ENCODE measurements at regions not wholly inside any gene's neighbourhood (a gene's known extent, or its start where the extent isn't known, plus 50 kb on each side); places are given as distances from the start of the nearest gene placed in this dataset.
"Not testable (repeated sequence)": the region's sequence is repeated elsewhere in the genome, so short reads cannot be mapped to it uniquely, and the experiment has no call there.

- no peaks in the 10 kb centered on the region for H3K9me3 Mint-ChIP-seq (ENCODE audit: low read depth)
- no peak for DNase-seq (ENCODE audit: low spot score, unreplicated experiment)
These were observed 315.0 kb downstream of the PTPRU start for GRCh38 chr1:29551123-29551936.

GRCh38 chr1:29550119-29550841, 314.0 kb downstream of the PTPRU start:
- no peak overlapping the region for H3K4me3 Mint-ChIP-seq (ENCODE audit: low read depth)
- no peaks in the 10 kb centered on the region for H3K9me3 Mint-ChIP-seq (ENCODE audit: low read depth)
- no peaks in the 10 kb centered on the region for H3K36me3 Mint-ChIP-seq (ENCODE audit: insufficient read depth)
- H3K27ac Mint-ChIP-seq: no peak overlapping the region
- H3K4me1 Mint-ChIP-seq (ENCODE audit: low read depth): peaks cover 3% of the 10 kb centered on the region
- H3K27me3 Mint-ChIP-seq: peaks cover 3% of the 10 kb centered on the region
- no peak for TF ChIP-seq CTCF (IDR thresholded peaks at IDR 0.05; ENCODE audit: unreplicated experiment)
- DNase-seq (ENCODE audit: low spot score, unreplicated experiment): no peak

More at GRCh38 chr1:29551123-29551936, 315.0 kb downstream of the PTPRU start:
- no peak overlapping the region for H3K27ac Mint-ChIP-seq
- no peak overlapping the region for H3K4me3 Mint-ChIP-seq (ENCODE audit: low read depth)
- TF ChIP-seq CTCF (IDR thresholded peaks at IDR 0.05; ENCODE audit: unreplicated experiment): no peak
- H3K27me3 Mint-ChIP-seq: peaks cover 3% of the 10 kb centered on the region
- peaks cover 3% of the 10 kb centered on the region for H3K4me1 Mint-ChIP-seq (ENCODE audit: low read depth)
- H3K36me3 Mint-ChIP-seq (ENCODE audit: insufficient read depth): no peaks in the 10 kb centered on the region

GRCh38 chr1:29549728-29550118, 313.4 kb downstream of the PTPRU start:
- not testable (repeated sequence) for H3K4me3 Mint-ChIP-seq (ENCODE audit: low read depth); H3K27me3 Mint-ChIP-seq; H3K4me1 Mint-ChIP-seq (ENCODE audit: low read depth); H3K9me3 Mint-ChIP-seq (ENCODE audit: low read depth); H3K36me3 Mint-ChIP-seq (ENCODE audit: insufficient read depth); DNase-seq (ENCODE audit: low spot score, unreplicated experiment)
- H3K27ac Mint-ChIP-seq: peak overlapping the region; percentile 45

GRCh38 chr1:29549001-29549400, 312.7 kb downstream of the PTPRU start:
- H3K4me1 Mint-ChIP-seq (ENCODE audit: low read depth): peaks cover 3% of the 10 kb centered on the region

GRCh38 chr1:29548091-29548490, 311.8 kb downstream of the PTPRU start:
- Mint-ChIP-seq H3K4me3 (ENCODE audit: low read depth) (no peak overlapping the region), H3K9me3 (ENCODE audit: low read depth) (no peaks in the 10 kb centered on the region), H3K27me3 (peaks cover 3% of the 10 kb centered on the region), H3K36me3 (ENCODE audit: insufficient read depth) (no peaks in the 10 kb centered on the region), H3K4me1 (ENCODE audit: low read depth) (peaks cover 3% of the 10 kb centered on the region), H3K27ac (no peak overlapping the region)
- no peak for TF ChIP-seq CTCF (IDR thresholded peaks at IDR 0.05; ENCODE audit: unreplicated experiment)
- DNase-seq (ENCODE audit: low spot score, unreplicated experiment): no peak

More at GRCh38 chr1:29549001-29549400, 312.7 kb downstream of the PTPRU start:
- H3K9me3 Mint-ChIP-seq (ENCODE audit: low read depth): no peaks in the 10 kb centered on the region
- no peaks in the 10 kb centered on the region for H3K36me3 Mint-ChIP-seq (ENCODE audit: insufficient read depth)
- TF ChIP-seq CTCF (IDR thresholded peaks at IDR 0.05; ENCODE audit: unreplicated experiment): no peak
- no peak overlapping the region for H3K4me3 Mint-ChIP-seq (ENCODE audit: low read depth)
- H3K27ac Mint-ChIP-seq: no peak overlapping the region
- peaks cover 3% of the 10 kb centered on the region for H3K27me3 Mint-ChIP-seq
- DNase-seq (ENCODE audit: low spot score, unreplicated experiment): no peak

Measured in progenitor cell of endocrine pancreas (in vitro differentiated cells).